22Rv1 (cell line): ENCODE measurements at regions not wholly inside any gene's neighbourhood (a gene's known extent, or its start where the extent isn't known, plus 50 kb on each side); places are given as distances from the start of the nearest gene placed in this dataset.

ENCODE experiments used
- CTCF ChIP-seq: fragments of 450-650 bp; IDR thresholded peaks from 2 replicates; pipeline ENCODE4 v1.5.1; 2017; ENCODE audit warnings: mild to moderate bottlenecking
- ZFX ChIP-seq: fragments of 450-650 bp; IDR thresholded peaks from 2 replicates; pipeline ENCODE4 v1.6.1; 2017; ENCODE audit warnings: antibody characterized with exemption, borderline replicate concordance

- TF ChIP-seq CTCF = no peak
- no peak for TF ChIP-seq ZFX
Observed at GRCh38 chr16:82337355-82337754, 167.3 kb upstream of the MPHOSPH6 start.
